Central memory CD8-positive, alpha-beta T cell (primary cell): ENCODE measurements at regions not wholly inside any gene's neighbourhood (a gene's known extent, or its start where the extent isn't known, plus 50 kb on each side); places are given as distances from the start of the nearest gene placed in this dataset.

Experiments
- ATAC-seq: fragments of 150-1000 bp; cut with Tn5 transposase; replicated peaks from 2 replicates; pipeline ENCODE4 v1.10.0; 2022; ENCODE audit warnings: mild to moderate bottlenecking, moderate FRiP score, moderate number of reproducible peaks; ENCODE audit not compliant: poor library complexity, severe bottlenecking; ENCODE audit errors: extremely low read depth
- DNase-seq, 2 donors: peaks; one replicate each; pipeline ENCODE4 v3.0.0; 2021; ENCODE audit warnings: low spot score in 2 of 2
- H3K27ac Mint-ChIP-seq: one replicate; pipeline ENCODE4 v1.8.0; 2022; ENCODE audit warnings: low read depth, mild to moderate bottlenecking, moderate library complexity, mixed read lengths
- H3K27me3 Mint-ChIP-seq: one replicate; pipeline ENCODE4 v1.8.0; 2022; ENCODE audit warnings: mixed read lengths
- H3K36me3 Mint-ChIP-seq: one replicate; pipeline ENCODE4 v1.8.0; 2022; ENCODE audit warnings: mild to moderate bottlenecking, moderate library complexity, mixed read lengths; ENCODE audit not compliant: insufficient read depth
- H3K4me1 Mint-ChIP-seq: one replicate; pipeline ENCODE4 v1.8.0; 2022; ENCODE audit warnings: mixed read lengths
- H3K4me3 Mint-ChIP-seq: one replicate; pipeline ENCODE4 v1.8.0; 2022; ENCODE audit warnings: mild to moderate bottlenecking, moderate library complexity, mixed read lengths
- H3K9me3 Mint-ChIP-seq: one replicate; pipeline ENCODE4 v1.8.0; 2022; ENCODE audit warnings: mixed read lengths

GRCh38 chr13:63048653-63049052 lies 1633.0 kb upstream of the PCDH20 start:
- H3K27me3 Mint-ChIP-seq, result no peaks in the 10 kb centered on the region
- peaks cover under 1% of the 10 kb centered on the region for H3K36me3 Mint-ChIP-seq
- H3K9me3 Mint-ChIP-seq, result peaks cover 23% of the 10 kb centered on the region
- ATAC-seq (no peak), DNase-seq (no peak)
- H3K4me3 Mint-ChIP-seq, result no peak overlapping the region
- H3K4me1 Mint-ChIP-seq, result no peaks in the 10 kb centered on the region
- H3K27ac Mint-ChIP-seq, result no peak overlapping the region

GRCh38 chr13:63044589-63045313 lies 1629.1 kb upstream of the PCDH20 start:
- Mint-ChIP-seq H3K4me3 (no peak overlapping the region), H3K9me3 (peaks cover 21% of the 10 kb centered on the region), H3K27ac (no peak overlapping the region), H3K36me3 (peaks cover 2% of the 10 kb centered on the region), H3K4me1 (no peaks in the 10 kb centered on the region), H3K27me3 (no peaks in the 10 kb centered on the region)
- ATAC-seq (peak; percentile 28), DNase-seq (no peak)

- Mint-ChIP-seq H3K4me1 (no peaks in the 10 kb centered on the region), H3K27me3 (no peaks in the 10 kb centered on the region), H3K4me3 (no peak overlapping the region), H3K36me3 (peaks cover 3% of the 10 kb centered on the region), H3K9me3 (peaks cover 20% of the 10 kb centered on the region), H3K27ac (no peak overlapping the region)
- ATAC-seq (no peak), DNase-seq (no peak)
Measured at GRCh38 chr13:63042686-63043085, 1627.0 kb upstream of the PCDH20 start.

GRCh38 chr13:63041640-63042414 lies 1626.2 kb upstream of the PCDH20 start:
- H3K4me1 Mint-ChIP-seq, result no peaks in the 10 kb centered on the region
- no peak overlapping the region for H3K27ac Mint-ChIP-seq
- H3K27me3 Mint-ChIP-seq, result no peaks in the 10 kb centered on the region
- H3K9me3 Mint-ChIP-seq, result peaks cover 16% of the 10 kb centered on the region
- H3K36me3 Mint-ChIP-seq, result peaks cover 3% of the 10 kb centered on the region
- DNase-seq (no peak), ATAC-seq (no peak)
- no peak overlapping the region for H3K4me3 Mint-ChIP-seq

GRCh38 chr13:63026285-63026797 lies 1610.7 kb upstream of the PCDH20 start:
- ATAC-seq, result no peak
- H3K36me3 Mint-ChIP-seq, result no peaks in the 10 kb centered on the region
- H3K4me1 Mint-ChIP-seq, result no peaks in the 10 kb centered on the region
- H3K27me3 Mint-ChIP-seq, result no peaks in the 10 kb centered on the region
- no peak for DNase-seq
- no peak overlapping the region for H3K27ac Mint-ChIP-seq
- peaks cover 21% of the 10 kb centered on the region for H3K9me3 Mint-ChIP-seq
- H3K4me3 Mint-ChIP-seq, result no peak overlapping the region

GRCh38 chr13:63025741-63026140 lies 1610.1 kb upstream of the PCDH20 start:
- Mint-ChIP-seq H3K27ac (no peak overlapping the region), H3K4me1 (no peaks in the 10 kb centered on the region), H3K27me3 (no peaks in the 10 kb centered on the region), H3K9me3 (peaks cover 21% of the 10 kb centered on the region), H3K36me3 (no peaks in the 10 kb centered on the region), H3K4me3 (no peak overlapping the region)
- DNase-seq (no peak), ATAC-seq (no peak)

GRCh38 chr13:63024458-63024857 lies 1608.8 kb upstream of the PCDH20 start:
- H3K9me3 Mint-ChIP-seq, result peaks cover 15% of the 10 kb centered on the region
- no peaks in the 10 kb centered on the region for H3K36me3 Mint-ChIP-seq
- H3K27ac Mint-ChIP-seq, result no peak overlapping the region
- no peak overlapping the region for H3K4me3 Mint-ChIP-seq
- DNase-seq, result no peak
- no peaks in the 10 kb centered on the region for H3K4me1 Mint-ChIP-seq
- no peak for ATAC-seq
- H3K27me3 Mint-ChIP-seq, result no peaks in the 10 kb centered on the region

GRCh38 chr13:63011996-63012395 lies 1596.3 kb upstream of the PCDH20 start:
- H3K4me1 Mint-ChIP-seq, result no peaks in the 10 kb centered on the region
- H3K36me3 Mint-ChIP-seq, result no peaks in the 10 kb centered on the region
- ATAC-seq (no peak), DNase-seq (no peak)
- H3K27ac Mint-ChIP-seq, result no peak overlapping the region
- peaks cover 37% of the 10 kb centered on the region for H3K9me3 Mint-ChIP-seq
- H3K27me3 Mint-ChIP-seq, result no peaks in the 10 kb centered on the region
- no peak overlapping the region for H3K4me3 Mint-ChIP-seq

GRCh38 chr13:63010072-63010658 lies 1594.5 kb upstream of the PCDH20 start:
- Mint-ChIP-seq H3K4me1 (no peaks in the 10 kb centered on the region), H3K27me3 (no peaks in the 10 kb centered on the region), H3K27ac (no peak overlapping the region), H3K36me3 (no peaks in the 10 kb centered on the region), H3K9me3 (peaks cover 26% of the 10 kb centered on the region), H3K4me3 (no peak overlapping the region)
- DNase-seq, result no peak
- ATAC-seq, result no peak

GRCh38 chr13:63005625-63006024 lies 1590.0 kb upstream of the PCDH20 start:
- Mint-ChIP-seq H3K9me3 (peaks cover 31% of the 10 kb centered on the region), H3K4me1 (no peaks in the 10 kb centered on the region)
- no peak for DNase-seq

GRCh38 chr13:62997696-62998095 lies 1582.0 kb upstream of the PCDH20 start:
- H3K36me3 Mint-ChIP-seq, result peaks cover 2% of the 10 kb centered on the region
- ATAC-seq, result no peak
- H3K4me1 Mint-ChIP-seq, result no peaks in the 10 kb centered on the region
- H3K4me3 Mint-ChIP-seq, result no peak overlapping the region
- no peak overlapping the region for H3K27ac Mint-ChIP-seq
- peaks cover 22% of the 10 kb centered on the region for H3K9me3 Mint-ChIP-seq
- DNase-seq, result no peak
- H3K27me3 Mint-ChIP-seq, result no peaks in the 10 kb centered on the region

More at GRCh38 chr13:63005625-63006024, 1590.0 kb upstream of the PCDH20 start:
- H3K36me3 Mint-ChIP-seq, result peaks cover 2% of the 10 kb centered on the region
- no peak for ATAC-seq
- H3K4me3 Mint-ChIP-seq, result no peak overlapping the region
- H3K27ac Mint-ChIP-seq, result no peak overlapping the region
- H3K27me3 Mint-ChIP-seq, result no peaks in the 10 kb centered on the region

- Mint-ChIP-seq H3K4me3 (no peak overlapping the region), H3K27ac (no peak overlapping the region), H3K27me3 (no peaks in the 10 kb centered on the region), H3K9me3 (peaks cover 16% of the 10 kb centered on the region), H3K4me1 (no peaks in the 10 kb centered on the region), H3K36me3 (peaks cover 2% of the 10 kb centered on the region)
- ATAC-seq (no peak), DNase-seq (no peak)
Measured at GRCh38 chr13:62997038-62997599, 1581.5 kb upstream of the PCDH20 start.
